HG02642 (cell line): ENCODE measurements at regions not wholly inside any gene's neighbourhood (a gene's known extent, or its start where the extent isn't known, plus 50 kb on each side); places are given as distances from the start of the nearest gene placed in this dataset.
A peak's percentile ranks its signal among the peaks of the same experiment; 100 is the strongest.
"Not testable (repeated sequence)": the region's sequence is repeated elsewhere in the genome, so short reads cannot be mapped to it uniquely, and the experiment has no call there.

Experiments
- ATAC-seq: cut with Tn5 transposase; IDR thresholded peaks from one replicate; pipeline ENCODE4 v1.9.1; 2021; ENCODE audit warnings: mild to moderate bottlenecking; ENCODE audit not compliant: unreplicated experiment, poor library complexity

DNA sequence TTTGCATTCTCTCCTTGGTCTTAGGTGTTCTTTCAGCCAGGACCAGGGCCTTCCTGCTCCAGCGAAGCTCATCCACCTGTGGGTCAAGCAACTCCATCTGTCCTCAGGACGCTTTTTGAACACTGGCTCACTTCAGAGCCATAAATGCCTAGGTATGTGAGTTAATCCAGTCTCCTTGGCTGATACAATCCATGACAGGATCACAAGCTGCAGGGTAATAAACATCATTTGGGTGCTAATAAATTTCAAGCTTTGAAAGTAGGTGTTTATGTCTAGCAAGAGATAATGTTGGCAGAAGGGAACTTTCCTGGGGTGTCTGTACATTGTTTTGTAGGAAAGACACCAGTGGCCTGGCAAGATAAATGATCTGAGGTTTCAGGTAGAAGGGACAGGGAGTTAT, 159.2 kb upstream of the TUT7 start:
- no peak for ATAC-seq

DNA sequence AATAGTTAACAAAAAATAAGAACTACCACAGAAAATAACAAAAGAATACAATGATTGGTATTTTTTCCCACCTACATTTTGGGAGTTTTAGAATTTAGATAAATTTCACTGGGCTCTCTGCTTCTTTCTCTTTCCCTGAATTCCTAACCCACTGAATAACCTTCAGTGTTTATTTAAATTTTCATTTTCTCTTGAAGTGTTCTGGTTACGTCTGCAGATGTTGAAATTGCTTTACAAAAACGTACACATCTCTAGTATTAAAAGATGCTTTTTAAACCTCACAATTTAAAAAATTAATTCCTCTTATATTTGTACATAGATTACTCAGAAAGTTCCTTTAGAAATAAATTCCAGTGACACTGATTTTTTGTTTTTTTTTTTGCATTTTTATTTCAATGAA, 158.7 kb upstream of the TUT7 start:
- ATAC-seq = no peak

DNA sequence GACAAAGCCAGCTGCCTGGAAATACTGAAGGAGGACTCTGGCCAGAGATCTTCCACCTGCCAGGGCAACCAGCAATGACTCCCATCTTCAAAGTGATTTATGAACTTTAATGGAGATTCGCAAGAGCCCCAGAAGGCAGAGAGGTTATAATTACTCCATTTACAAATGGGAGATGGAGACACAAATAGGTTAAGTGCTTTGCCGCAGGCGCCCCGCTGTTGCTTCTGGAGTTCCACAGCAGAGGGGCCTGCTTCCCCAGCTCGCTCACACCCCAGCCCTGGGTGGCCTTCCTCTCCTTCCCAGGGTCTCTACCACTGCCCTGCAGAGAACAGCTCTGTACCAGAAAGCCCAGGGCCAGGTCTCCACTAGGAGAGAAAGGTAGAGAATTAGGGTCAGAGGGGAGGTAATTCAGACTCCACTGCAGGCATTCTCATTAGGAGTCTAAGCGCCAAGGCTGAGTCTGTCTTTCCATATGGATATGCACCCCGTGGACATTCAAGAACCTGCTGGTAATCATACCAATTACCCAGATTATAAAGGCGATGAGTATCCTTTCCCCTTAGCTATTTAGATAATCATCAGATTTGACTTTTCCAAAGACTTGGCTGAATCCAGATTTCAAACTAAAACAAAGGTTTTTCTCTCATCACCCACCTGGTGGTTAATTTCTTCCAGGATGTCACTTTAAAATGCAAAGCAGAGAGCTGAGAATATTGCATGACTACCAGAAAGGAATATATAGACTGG, 157.6 kb upstream of the TUT7 start:
- no peak for ATAC-seq

- ATAC-seq = peak; percentile 80
These were observed 154.1 kb upstream of the TUT7 start for GRCh38 chr9:86508208-86508903.

DNA sequence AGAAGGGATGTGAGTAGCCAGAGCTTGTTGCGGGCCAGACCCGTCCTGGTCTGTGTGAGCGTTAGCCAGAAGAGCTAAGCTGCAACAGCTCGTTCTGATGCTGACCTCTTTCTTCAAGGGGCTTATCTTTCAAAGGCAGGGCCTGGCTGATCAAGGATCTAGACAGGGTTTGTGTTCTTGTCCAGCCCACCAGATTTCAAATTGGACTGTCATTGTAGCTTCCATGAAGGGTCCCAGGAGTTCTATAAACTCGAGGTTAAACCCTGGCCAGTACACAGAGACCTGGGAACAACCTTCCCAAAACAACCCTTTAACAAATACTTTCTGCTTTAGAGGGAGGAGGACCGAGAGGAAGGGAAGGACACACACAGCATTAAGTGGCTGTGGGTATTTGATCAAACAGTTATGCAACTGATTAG, 153.0 kb upstream of the TUT7 start:
- ATAC-seq = no peak

- no peak for ATAC-seq
These were observed 149.7 kb upstream of the TUT7 start for GRCh38 chr9:86503942-86504341.

DNA sequence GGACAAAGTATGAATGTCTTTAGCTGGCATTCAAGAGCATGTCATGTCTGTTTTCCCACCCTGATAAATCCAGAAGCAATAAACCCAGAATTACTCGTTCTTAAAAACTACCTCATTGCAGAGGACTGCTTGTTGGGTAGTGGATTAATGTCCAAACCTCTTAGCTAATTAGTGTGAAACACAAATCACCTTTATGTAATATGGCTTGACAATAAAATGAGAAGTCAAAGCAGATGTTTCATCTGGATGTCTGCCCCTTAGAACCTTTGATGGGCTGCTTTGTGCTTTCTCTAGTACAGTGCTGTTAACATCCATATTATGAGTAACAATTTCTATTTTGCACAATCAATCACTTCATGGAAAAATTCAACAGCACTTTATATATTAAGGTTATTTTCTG, 149.1 kb upstream of the TUT7 start:
- ATAC-seq = no peak

DNA sequence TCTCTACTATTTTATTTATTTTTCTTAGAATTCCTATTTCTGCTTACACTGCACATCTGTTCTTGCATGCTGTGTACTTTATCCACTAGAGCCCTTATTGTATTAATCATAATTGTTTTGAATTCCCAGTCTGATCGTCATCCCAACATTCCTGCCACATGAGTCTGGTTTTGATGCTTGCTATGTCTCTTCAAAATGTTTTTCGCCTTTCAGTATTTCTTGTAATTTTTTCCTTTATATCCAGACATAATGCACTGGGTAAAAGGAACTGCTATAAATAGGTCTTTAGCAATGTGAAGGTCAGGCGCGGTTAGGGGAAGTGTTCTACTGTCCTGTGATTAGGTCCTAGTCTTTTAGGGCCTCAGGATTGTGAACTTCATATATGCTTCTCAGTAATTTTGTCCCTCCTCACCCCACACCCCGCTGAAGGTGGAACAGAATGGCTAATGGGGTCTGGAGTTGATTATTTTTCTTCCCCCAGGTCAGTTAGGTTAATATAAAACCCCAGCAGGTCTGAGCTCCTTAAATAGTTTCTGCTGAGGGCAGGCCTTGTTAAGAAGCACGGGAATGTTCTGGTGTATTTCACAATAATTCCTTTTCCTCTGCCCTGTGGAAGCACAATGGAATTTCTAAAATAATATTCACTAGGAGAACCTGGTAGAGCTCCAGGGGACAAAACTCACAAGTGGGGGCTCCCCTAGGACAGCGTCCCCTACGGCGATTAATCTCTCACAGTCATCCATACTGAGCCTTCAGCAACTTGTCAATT, 146.6 kb upstream of the TUT7 start:
- ATAC-seq = no peak

- ATAC-seq = no peak
These were observed 145.8 kb upstream of the TUT7 start for GRCh38 chr9:86500031-86500430.

DNA sequence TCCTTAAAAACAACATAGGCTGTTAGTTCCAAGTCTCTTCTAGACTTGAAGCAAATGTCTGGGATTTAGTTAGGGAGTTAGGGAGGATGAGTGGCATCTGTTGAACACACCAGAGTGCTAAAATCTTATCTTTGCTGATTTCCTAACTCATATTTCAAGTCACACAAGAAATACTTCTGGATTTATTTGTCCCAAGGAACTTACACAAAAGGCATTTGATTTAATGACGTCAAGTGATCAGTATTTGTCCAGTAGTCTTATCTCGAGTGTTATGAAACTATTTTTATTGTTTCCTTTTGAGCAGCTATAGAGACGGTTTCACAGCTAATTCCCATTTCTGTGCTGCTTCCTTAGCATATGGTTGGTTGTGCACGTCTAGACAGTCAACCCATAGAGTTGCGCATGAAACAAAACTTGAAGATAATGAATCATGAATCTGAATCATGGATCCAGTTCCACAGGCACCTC, 140.5 kb upstream of the TUT7 start:
- ATAC-seq = no peak

DNA sequence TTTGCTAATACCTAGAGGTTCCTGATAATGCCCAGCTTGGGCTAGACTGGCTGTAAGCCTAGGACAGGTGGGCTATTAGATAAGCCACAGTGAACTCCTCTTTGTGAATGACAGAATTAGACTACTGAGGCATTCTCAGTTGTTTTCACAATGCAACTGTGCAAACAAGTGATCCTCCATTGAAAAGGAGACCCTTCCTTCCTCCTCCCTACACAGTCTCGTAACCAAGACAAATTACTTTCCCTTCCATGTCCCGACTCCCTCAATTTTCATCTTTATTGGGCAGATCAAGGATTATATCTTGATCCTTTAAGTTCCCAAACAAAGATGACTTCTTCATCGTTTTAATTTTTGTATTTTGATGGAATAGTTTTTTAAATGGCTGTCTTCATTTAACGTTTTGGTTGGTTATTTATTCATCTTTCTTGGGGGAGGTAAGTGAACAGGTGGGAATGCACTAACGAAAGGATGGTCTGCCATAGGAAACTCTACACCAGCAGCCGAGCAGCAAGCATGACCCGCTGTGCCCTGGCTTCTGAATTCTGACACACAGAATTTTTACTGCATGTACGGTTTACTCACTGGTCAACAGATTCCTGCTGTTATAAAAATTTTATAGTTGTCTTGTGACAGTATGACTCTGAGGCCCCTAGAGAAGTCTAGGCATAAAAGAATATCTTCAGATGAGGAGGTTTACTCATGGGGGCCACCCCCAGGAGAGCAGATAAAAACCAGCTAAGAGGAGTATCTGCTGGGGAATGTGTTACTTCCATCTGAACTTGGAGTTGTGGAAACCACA, 137.5 kb upstream of the TUT7 start:
- ATAC-seq = no peak

- ATAC-seq = no peak
These were observed 134.6 kb upstream of the TUT7 start for GRCh38 chr9:86488794-86489193.

DNA sequence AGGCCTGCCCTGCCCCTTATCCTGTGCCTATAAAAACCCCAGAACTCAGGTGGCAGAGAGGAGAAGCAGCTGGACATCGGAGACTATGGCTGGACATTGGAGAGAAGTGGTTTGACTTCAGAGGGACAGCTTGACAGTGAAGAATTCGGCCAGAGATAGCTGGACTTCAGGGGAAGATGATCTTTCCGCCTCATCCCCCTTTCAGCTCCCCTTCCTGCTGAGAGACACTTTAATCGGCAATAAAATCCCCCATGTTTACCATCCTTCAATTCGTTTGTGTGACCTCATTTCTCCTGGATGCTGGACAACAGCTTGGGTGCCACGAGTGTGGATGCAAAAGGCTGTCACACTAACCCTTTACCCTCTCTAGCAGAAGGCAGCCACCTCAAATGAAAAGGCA, 134.1 kb upstream of the TUT7 start:
- no peak for ATAC-seq

- ATAC-seq = no peak
These were observed 133.6 kb upstream of the TUT7 start for GRCh38 chr9:86487838-86488233.

DNA sequence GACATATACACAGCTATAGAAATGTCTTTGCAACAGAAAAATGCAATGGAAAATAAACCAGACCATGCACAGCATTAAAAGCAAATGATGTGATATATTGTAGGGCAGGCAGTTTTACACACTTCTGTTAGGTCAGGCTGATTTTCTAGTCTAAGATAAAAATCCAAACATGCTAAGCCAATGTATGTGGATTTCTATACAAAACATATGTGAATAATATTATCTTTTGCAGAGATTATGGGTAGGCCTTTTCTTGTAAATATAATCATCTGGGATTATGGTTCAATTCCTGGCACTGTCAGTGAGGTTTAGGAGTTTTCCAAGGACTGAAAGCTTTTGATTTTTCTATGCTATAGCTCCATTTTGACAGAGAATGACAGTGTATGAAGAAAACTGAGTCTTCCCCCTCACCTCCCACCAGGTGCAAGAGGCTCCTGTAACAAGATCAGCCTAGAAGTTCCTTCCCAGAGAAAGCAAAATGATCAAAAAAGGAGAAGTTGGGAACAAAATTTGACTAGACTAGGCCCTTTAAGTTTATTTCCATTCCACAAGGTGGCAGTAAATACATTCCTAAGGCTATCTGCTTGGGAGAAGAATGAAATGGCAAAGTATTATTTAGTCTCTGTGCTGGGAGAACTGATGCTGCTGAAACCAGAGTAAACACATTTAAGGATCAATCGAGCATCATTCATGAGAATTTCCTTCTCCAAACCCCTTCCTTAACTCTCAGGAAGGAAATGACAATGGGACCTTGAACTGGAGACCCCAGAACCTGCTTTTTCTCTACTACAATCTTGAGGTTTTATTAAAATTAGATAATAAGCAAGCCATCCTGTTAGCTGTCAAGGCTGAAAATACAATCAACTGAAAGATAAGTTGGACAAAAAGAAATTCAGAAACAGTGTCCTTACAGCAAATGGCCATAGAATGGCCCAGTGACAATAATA, 133.0 kb upstream of the TUT7 start:
- no peak for ATAC-seq

- peak; percentile 64 for ATAC-seq
These were observed 131.1 kb upstream of the TUT7 start for GRCh38 chr9:86485359-86485758.

GRCh38 chr9:86483496-86483895, 129.3 kb upstream of the TUT7 start:
- ATAC-seq = no peak

- ATAC-seq = no peak
These were observed 127.3 kb upstream of the TUT7 start for GRCh38 chr9:86481466-86481865.

DNA sequence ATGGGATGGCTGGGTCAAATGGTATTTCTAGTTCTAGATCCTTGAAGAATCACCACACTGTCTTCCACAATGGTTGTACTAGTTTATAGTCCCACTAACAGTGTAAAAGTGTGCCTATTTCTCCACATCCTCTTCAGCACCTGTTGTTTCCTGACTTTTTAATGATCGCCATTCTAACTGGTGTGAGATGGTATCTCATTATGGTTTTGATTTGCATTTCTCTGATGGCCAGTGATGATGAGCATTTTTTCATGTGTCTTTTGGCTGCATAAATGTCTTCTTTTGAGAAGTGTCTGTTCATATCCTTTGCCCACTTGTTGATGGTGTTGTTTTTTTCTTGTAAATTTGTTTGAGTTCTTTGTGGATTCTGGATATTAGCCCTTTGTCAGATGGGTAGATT, 121.0 kb upstream of the TUT7 start:
- not testable (repeated sequence) for ATAC-seq
